ENCODE measurements at regions not wholly inside any gene's neighbourhood (a gene's known extent, or its start where the extent isn't known, plus 50 kb on each side); places are given as distances from the start of the nearest gene placed in this dataset.

DNA sequence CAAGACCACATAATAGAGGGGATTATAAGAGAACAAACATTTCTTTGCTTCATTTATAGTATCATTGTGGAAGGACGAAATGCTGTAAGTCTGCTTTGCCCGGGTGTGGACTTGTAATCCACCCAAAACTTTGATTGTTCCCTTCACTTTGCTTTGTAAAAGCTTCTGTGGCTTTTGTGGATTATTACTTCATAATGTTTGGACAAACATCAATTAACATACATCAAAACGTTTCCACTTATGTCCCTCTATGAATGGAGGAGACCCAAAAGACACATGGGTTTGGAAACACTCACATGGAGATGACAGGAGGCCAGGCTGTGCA lies 415.4 kb downstream of the SPRY1 start:
- Histone ChIP-seq H3K27me3 (replicated peaks; ENCODE audit: insufficient read depth, low read length) (no peaks in the 10 kb centered on the region), H2AFZ (ENCODE audit: low read length) (no peak overlapping the region), H3K4me1 (ENCODE audit: low read length) (no peaks in the 10 kb centered on the region), H3K79me2 (ENCODE audit: low read length) (no peaks in the 10 kb centered on the region), H3F3A (ENCODE audit: insufficient read depth, low read length) (no peaks in the 10 kb centered on the region), H4K20me1 (ENCODE audit: insufficient read depth, low read length) (no peaks in the 10 kb centered on the region), H3K4me2 (ENCODE audit: low read depth, low read length) (no peak overlapping the region), H3K9me2 (replicated peaks; ENCODE audit: insufficient read depth, low read length) (no peaks in the 10 kb centered on the region; the same call in 1 of the 2 replicates), H3K4me3 (ENCODE audit: low read length) (no peak overlapping the region), H3K9ac (ENCODE audit: low read length) (no peak overlapping the region), H3K36me3 (replicated peaks; ENCODE audit: insufficient read depth, low read length) (no peaks in the 10 kb centered on the region), H3K9me3 (replicated peaks; ENCODE audit: insufficient read depth, low read length) (no peaks in the 10 kb centered on the region), H3K27ac (ENCODE audit: low read length) (no peak overlapping the region)
- no peak for TF ChIP-seq EZH2 (optimal IDR thresholded peaks at IDR 0.05; ENCODE audit: low read depth, low read length)
- DNase-seq: no peak

- no peak overlapping the region for H3K4me2 ChIP-seq (ENCODE audit: low read depth, low read length)
- TF ChIP-seq EZH2phosphoT487 (IDR thresholded peaks at IDR 0.05; ENCODE audit: low read length) (no peak), EZH2 (optimal IDR thresholded peaks at IDR 0.05; ENCODE audit: low read depth, low read length) (no peak), CTCF (IDR thresholded peaks at IDR 0.05; ENCODE audit: low read length) (no peak)
- H3F3A ChIP-seq (ENCODE audit: insufficient read depth, low read length): no peaks in the 10 kb centered on the region
- H3K9me2 ChIP-seq (replicated peaks; ENCODE audit: insufficient read depth, low read length): no peaks in the 10 kb centered on the region; the same call in 1 of the 2 replicates
- no peak for DNase-seq
- no peak overlapping the region for H3K4me3 ChIP-seq (ENCODE audit: low read length)
- no peaks in the 10 kb centered on the region for H3K4me1 ChIP-seq (ENCODE audit: low read length)
- no peak overlapping the region for H3K27ac ChIP-seq (ENCODE audit: low read length)
- no peak overlapping the region for H2AFZ ChIP-seq (ENCODE audit: low read length)
- H3K79me2 ChIP-seq (ENCODE audit: low read length): no peaks in the 10 kb centered on the region
- H3K9ac ChIP-seq (ENCODE audit: low read length): no peak overlapping the region
- no peaks in the 10 kb centered on the region for H3K9me3 ChIP-seq (replicated peaks; ENCODE audit: insufficient read depth, low read length)
- no peaks in the 10 kb centered on the region for H3K36me3 ChIP-seq (replicated peaks; ENCODE audit: insufficient read depth, low read length)
- no peaks in the 10 kb centered on the region for H4K20me1 ChIP-seq (ENCODE audit: insufficient read depth, low read length)
- H3K27me3 ChIP-seq (replicated peaks; ENCODE audit: insufficient read depth, low read length): no peaks in the 10 kb centered on the region
Observed at GRCh38 chr4:123813901-123814300, 417.3 kb downstream of the SPRY1 start.

- DNase-seq: no peak
- Histone ChIP-seq H3K4me3 (ENCODE audit: low read length) (no peak overlapping the region), H3K4me1 (ENCODE audit: low read length) (no peaks in the 10 kb centered on the region), H3K27me3 (replicated peaks; ENCODE audit: insufficient read depth, low read length) (no peaks in the 10 kb centered on the region), H3K36me3 (replicated peaks; ENCODE audit: insufficient read depth, low read length) (no peaks in the 10 kb centered on the region), H3K27ac (ENCODE audit: low read length) (no peak overlapping the region), H3K79me2 (ENCODE audit: low read length) (no peaks in the 10 kb centered on the region), H2AFZ (ENCODE audit: low read length) (no peak overlapping the region), H3K9ac (ENCODE audit: low read length) (no peak overlapping the region), H3F3A (ENCODE audit: insufficient read depth, low read length) (no peaks in the 10 kb centered on the region), H3K9me3 (replicated peaks; ENCODE audit: insufficient read depth, low read length) (no peaks in the 10 kb centered on the region), H4K20me1 (ENCODE audit: insufficient read depth, low read length) (no peaks in the 10 kb centered on the region), H3K4me2 (ENCODE audit: low read depth, low read length) (no peak overlapping the region), H3K9me2 (replicated peaks; ENCODE audit: insufficient read depth, low read length) (no peaks in the 10 kb centered on the region; the same call in 1 of the 2 replicates)
- TF ChIP-seq CTCF (IDR thresholded peaks at IDR 0.05; ENCODE audit: low read length) (no peak), EZH2 (optimal IDR thresholded peaks at IDR 0.05; ENCODE audit: low read depth, low read length) (no peak), EZH2phosphoT487 (IDR thresholded peaks at IDR 0.05; ENCODE audit: low read length) (no peak)
Observed at GRCh38 chr4:123816462-123816861, 419.9 kb downstream of the SPRY1 start.

DNA sequence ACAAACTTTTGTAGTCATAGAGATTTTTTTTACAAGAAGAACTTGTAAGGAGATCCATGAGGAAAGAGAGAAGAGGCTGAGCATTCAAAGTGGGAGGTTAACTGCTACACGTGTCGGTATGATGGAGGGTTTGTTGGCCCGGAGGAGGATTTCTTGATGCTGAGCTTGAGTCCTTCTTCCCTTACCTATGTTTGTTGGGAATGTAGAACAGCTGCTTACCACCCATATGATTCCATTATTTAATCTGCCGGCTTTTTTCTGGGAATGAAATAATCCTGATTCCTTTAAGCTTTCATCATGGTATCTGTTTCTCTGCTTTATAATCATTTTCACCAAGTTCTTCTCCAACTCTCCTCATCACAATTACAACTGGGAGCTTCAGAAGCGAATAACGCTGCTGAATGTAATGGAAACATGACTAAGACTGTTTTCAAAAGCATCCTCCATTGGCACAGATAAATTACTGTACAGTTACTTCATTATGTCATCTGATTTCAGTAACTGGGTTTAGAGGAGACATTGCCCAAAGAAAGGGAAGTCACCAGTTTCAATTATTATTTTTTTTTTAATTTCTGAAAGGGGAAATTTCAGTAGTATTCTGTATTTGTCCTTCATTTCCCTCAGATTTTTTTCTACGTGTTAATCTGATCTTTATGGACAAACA lies 420.6 kb downstream of the SPRY1 start:
- H4K20me1 ChIP-seq (ENCODE audit: insufficient read depth, low read length): no peaks in the 10 kb centered on the region
- no peak for DNase-seq
- no peaks in the 10 kb centered on the region for H3K27me3 ChIP-seq (replicated peaks; ENCODE audit: insufficient read depth, low read length)
- H3K27ac ChIP-seq (ENCODE audit: low read length): no peak overlapping the region
- H3K36me3 ChIP-seq (replicated peaks; ENCODE audit: insufficient read depth, low read length): no peaks in the 10 kb centered on the region
- H2AFZ ChIP-seq (ENCODE audit: low read length): no peak overlapping the region
- no peaks in the 10 kb centered on the region for H3K79me2 ChIP-seq (ENCODE audit: low read length)
- H3K9me2 ChIP-seq (replicated peaks; ENCODE audit: insufficient read depth, low read length): no peaks in the 10 kb centered on the region; the same call in 1 of the 2 replicates
- TF ChIP-seq CTCF (IDR thresholded peaks at IDR 0.05; ENCODE audit: low read length) (no peak), EZH2phosphoT487 (IDR thresholded peaks at IDR 0.05; ENCODE audit: low read length) (no peak), EZH2 (optimal IDR thresholded peaks at IDR 0.05; ENCODE audit: low read depth, low read length) (no peak)
- H3K4me3 ChIP-seq (ENCODE audit: low read length): no peak overlapping the region
- H3K9me3 ChIP-seq (replicated peaks; ENCODE audit: insufficient read depth, low read length): no peaks in the 10 kb centered on the region
- no peaks in the 10 kb centered on the region for H3K4me1 ChIP-seq (ENCODE audit: low read length)
- no peak overlapping the region for H3K9ac ChIP-seq (ENCODE audit: low read length)
- H3F3A ChIP-seq (ENCODE audit: insufficient read depth, low read length): no peaks in the 10 kb centered on the region
- H3K4me2 ChIP-seq (ENCODE audit: low read depth, low read length): no peak overlapping the region

Data from MM.1S (cell line).